Neural progenitor cell (in vitro differentiated cells): ENCODE measurements at regions not wholly inside any gene's neighbourhood (a gene's known extent, or its start where the extent isn't known, plus 50 kb on each side); places are given as distances from the start of the nearest gene placed in this dataset.

Experiments used
- DNase-seq: peaks from one replicate; pipeline ENCODE4 v3.0.0-alpha.2; 2016; ENCODE audit warnings: low spot score
- H2AFZ ChIP-seq: fragments of 200-600 bp; sonication (generic); replicated peaks from 2 replicates; pipeline ENCODE4 v1.6.1; 2016; ENCODE audit warnings: antibody characterized with exemption
- H3F3A ChIP-seq: fragments of 200-600 bp; sonication (generic); 2 replicates; pipeline ENCODE4 v1.6.1; 2016; ENCODE audit warnings: antibody characterized with exemption, low read depth
- H3K27ac ChIP-seq: fragments of 200-600 bp; sonication (generic); 2 replicates; pipeline ENCODE4 v1.5.1; 2016; ENCODE audit warnings: mild to moderate bottlenecking
- H3K27me3 ChIP-seq: fragments of 200-600 bp; sonication (generic); 2 replicates; pipeline ENCODE4 v1.6.1; 2016; ENCODE audit warnings: mild to moderate bottlenecking, moderate library complexity
- H3K36me3 ChIP-seq: fragments of 200-600 bp; sonication (generic); 2 replicates; pipeline ENCODE4 v1.5.1; 2016
- H3K4me1 ChIP-seq: fragments of 200-600 bp; sonication (generic); 2 replicates; pipeline ENCODE4 v1.6.1; 2016; ENCODE audit warnings: mixed run types
- H3K4me2 ChIP-seq: fragments of 200-600 bp; sonication (generic); 2 replicates; pipeline ENCODE4 v1.6.1; 2016
- H3K4me3 ChIP-seq: fragments of 200-600 bp; sonication (generic); 2 replicates; pipeline ENCODE4 v1.5.1; 2016
- H3K79me2 ChIP-seq: fragments of 200-600 bp; sonication (generic); 2 replicates; pipeline ENCODE4 v1.6.1; 2016; ENCODE audit warnings: low read depth
- H3K9ac ChIP-seq: fragments of 200-600 bp; sonication (generic); 2 replicates; pipeline ENCODE4 v1.6.1; 2016
- H3K9me3 ChIP-seq: fragments of 200-600 bp; sonication (generic); 2 replicates; pipeline ENCODE4 v1.5.1; 2016; ENCODE audit warnings: low read depth
- H4K20me1 ChIP-seq: fragments of 200-600 bp; sonication (generic); 2 replicates; pipeline ENCODE4 v1.6.1; 2016; ENCODE audit warnings: low read depth
- H3K27ac Mint-ChIP-seq: 3 replicates; pipeline ENCODE4 v1.8.0; 2021; ENCODE audit warnings: mixed read lengths
- H3K27me3 Mint-ChIP-seq: 2 replicates; pipeline ENCODE4 v1.8.0; 2022; ENCODE audit warnings: low read depth, mild to moderate bottlenecking, inconsistent platforms, moderate library complexity, mixed read lengths; ENCODE audit not compliant: insufficient read depth
- H3K36me3 Mint-ChIP-seq: 3 replicates; pipeline ENCODE4 v1.8.0; 2021; ENCODE audit warnings: mixed read lengths
- H3K4me1 Mint-ChIP-seq: 3 replicates; pipeline ENCODE4 v1.8.0; 2021; ENCODE audit warnings: mixed read lengths
- H3K4me3 Mint-ChIP-seq: 3 replicates; pipeline ENCODE4 v1.8.0; 2021; ENCODE audit warnings: mild to moderate bottlenecking, moderate library complexity, mixed read lengths
- H3K9me3 Mint-ChIP-seq: 3 replicates; pipeline ENCODE4 v1.8.0; 2020; ENCODE audit warnings: mixed read lengths
- EZH2 ChIP-seq: fragments of 200-600 bp; sonication (generic); IDR thresholded peaks from 2 replicates; pipeline ENCODE4 v1.6.1; 2017; ENCODE audit warnings: antibody characterized with exemption, mild to moderate bottlenecking, moderate library complexity
- EZH2phosphoT487 ChIP-seq: fragments of 200-600 bp; sonication (generic); IDR thresholded peaks from 2 replicates; pipeline ENCODE4 v1.6.1; 2017; ENCODE audit warnings: antibody characterized with exemption
- TF ChIP-seq, protein P1 (sequence below): fragments of 200-600 bp; sonication (generic); IDR thresholded peaks from 2 replicates; pipeline ENCODE4 v1.5.1; 2017; ENCODE audit warnings: antibody characterized with exemption, mild to moderate bottlenecking

GRCh38 chr20:4449957-4450715, 201.0 kb upstream of the ADRA1D start:
- Histone ChIP-seq H3K79me2 (no peaks in the 10 kb centered on the region), H4K20me1 (no peaks in the 10 kb centered on the region), H3F3A (no peaks in the 10 kb centered on the region), H3K4me1 (peaks cover 10% of the 10 kb centered on the region), H3K27ac (no peak overlapping the region), H2AFZ (peak overlapping the region; percentile 38), H3K36me3 (no peaks in the 10 kb centered on the region), H3K9ac (no peak overlapping the region), H3K27me3 (no peaks in the 10 kb centered on the region), H3K9me3 (no peaks in the 10 kb centered on the region), H3K4me2 (peak overlapping the region; percentile 15), H3K4me3 (no peak overlapping the region)
- no peak for DNase-seq
- Mint-ChIP-seq H3K9me3 (peaks cover 7% of the 10 kb centered on the region), H3K36me3 (no peaks in the 10 kb centered on the region), H3K27me3 (peaks cover 3% of the 10 kb centered on the region), H3K4me1 (peaks cover 24% of the 10 kb centered on the region), H3K4me3 (no peak overlapping the region), H3K27ac (no peak overlapping the region)
- no peak for TF ChIP-seq EZH2phosphoT487
- TF ChIP-seq, protein P1, sequence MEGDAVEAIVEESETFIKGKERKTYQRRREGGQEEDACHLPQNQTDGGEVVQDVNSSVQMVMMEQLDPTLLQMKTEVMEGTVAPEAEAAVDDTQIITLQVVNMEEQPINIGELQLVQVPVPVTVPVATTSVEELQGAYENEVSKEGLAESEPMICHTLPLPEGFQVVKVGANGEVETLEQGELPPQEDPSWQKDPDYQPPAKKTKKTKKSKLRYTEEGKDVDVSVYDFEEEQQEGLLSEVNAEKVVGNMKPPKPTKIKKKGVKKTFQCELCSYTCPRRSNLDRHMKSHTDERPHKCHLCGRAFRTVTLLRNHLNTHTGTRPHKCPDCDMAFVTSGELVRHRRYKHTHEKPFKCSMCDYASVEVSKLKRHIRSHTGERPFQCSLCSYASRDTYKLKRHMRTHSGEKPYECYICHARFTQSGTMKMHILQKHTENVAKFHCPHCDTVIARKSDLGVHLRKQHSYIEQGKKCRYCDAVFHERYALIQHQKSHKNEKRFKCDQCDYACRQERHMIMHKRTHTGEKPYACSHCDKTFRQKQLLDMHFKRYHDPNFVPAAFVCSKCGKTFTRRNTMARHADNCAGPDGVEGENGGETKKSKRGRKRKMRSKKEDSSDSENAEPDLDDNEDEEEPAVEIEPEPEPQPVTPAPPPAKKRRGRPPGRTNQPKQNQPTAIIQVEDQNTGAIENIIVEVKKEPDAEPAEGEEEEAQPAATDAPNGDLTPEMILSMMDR, result peak; percentile 26

DNA sequence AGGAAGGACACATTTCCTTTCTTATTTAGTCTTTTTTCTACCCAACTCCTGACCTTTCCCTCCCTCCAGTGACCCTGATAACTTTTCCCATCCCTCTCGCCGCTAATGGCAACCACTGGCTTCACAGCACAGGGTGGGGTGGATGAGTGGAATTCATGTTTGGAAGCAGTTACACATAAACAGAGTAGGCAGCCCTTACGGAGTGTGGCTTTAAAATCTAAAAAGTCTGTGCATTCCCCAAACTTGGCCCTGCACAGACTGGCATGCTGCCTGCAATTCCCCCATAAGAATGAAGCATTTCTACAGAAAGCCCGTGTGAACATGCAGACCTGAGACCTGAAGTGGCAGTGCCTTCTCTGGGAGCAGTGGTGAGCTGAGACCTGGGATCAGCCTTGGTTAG, 196.7 kb upstream of the ADRA1D start:
- Mint-ChIP-seq H3K4me3 (no peak overlapping the region), H3K27ac (peak overlapping the region; percentile 31), H3K36me3 (no peaks in the 10 kb centered on the region), H3K9me3 (peaks cover 10% of the 10 kb centered on the region), H3K4me1 (peaks cover 31% of the 10 kb centered on the region), H3K27me3 (peaks cover 11% of the 10 kb centered on the region)
- Histone ChIP-seq H3K4me2 (no peak overlapping the region), H3K4me1 (peaks cover 10% of the 10 kb centered on the region), H4K20me1 (no peaks in the 10 kb centered on the region), H2AFZ (no peak overlapping the region), H3K36me3 (no peaks in the 10 kb centered on the region), H3K27me3 (no peaks in the 10 kb centered on the region), H3K9ac (no peak overlapping the region), H3K9me3 (no peaks in the 10 kb centered on the region), H3K79me2 (no peaks in the 10 kb centered on the region), H3K4me3 (no peak overlapping the region), H3K27ac (no peak overlapping the region), H3F3A (no peaks in the 10 kb centered on the region)
- DNase-seq, result no peak
- TF ChIP-seq EZH2 (no peak), EZH2phosphoT487 (no peak)
- TF ChIP-seq, protein P1, result no peak

- Mint-ChIP-seq H3K4me3 (no peak overlapping the region), H3K27me3 (peaks cover 11% of the 10 kb centered on the region), H3K9me3 (peaks cover 10% of the 10 kb centered on the region), H3K36me3 (no peaks in the 10 kb centered on the region), H3K27ac (no peak overlapping the region), H3K4me1 (peaks cover 26% of the 10 kb centered on the region)
- TF ChIP-seq EZH2phosphoT487, result no peak
- no peak for TF ChIP-seq EZH2
- TF ChIP-seq, protein P1, result no peak
- Histone ChIP-seq H3K4me2 (no peak overlapping the region), H4K20me1 (no peaks in the 10 kb centered on the region), H3K27ac (no peak overlapping the region), H3K9me3 (no peaks in the 10 kb centered on the region), H3F3A (no peaks in the 10 kb centered on the region), H3K4me3 (no peak overlapping the region), H3K9ac (no peak overlapping the region), H3K27me3 (no peaks in the 10 kb centered on the region), H2AFZ (no peak overlapping the region), H3K79me2 (no peaks in the 10 kb centered on the region), H3K4me1 (peaks cover 8% of the 10 kb centered on the region), H3K36me3 (no peaks in the 10 kb centered on the region)
- no peak for DNase-seq
These were observed 196.2 kb upstream of the ADRA1D start for GRCh38 chr20:4445331-4445730.
